22Rv1 (cell line): ENCODE measurements at regions not wholly inside any gene's neighbourhood (a gene's known extent, or its start where the extent isn't known, plus 50 kb on each side); places are given as distances from the start of the nearest gene placed in this dataset.

ENCODE experiments used
- ZFX ChIP-seq: fragments of 450-650 bp; IDR thresholded peaks from 2 replicates; pipeline ENCODE4 v1.6.1; 2017; ENCODE audit warnings: antibody characterized with exemption, borderline replicate concordance
- TF ChIP-seq, protein P1 (sequence below): fragments of 450-650 bp; IDR thresholded peaks from 2 replicates; pipeline ENCODE4 v1.5.1; 2017; ENCODE audit warnings: mild to moderate bottlenecking

DNA sequence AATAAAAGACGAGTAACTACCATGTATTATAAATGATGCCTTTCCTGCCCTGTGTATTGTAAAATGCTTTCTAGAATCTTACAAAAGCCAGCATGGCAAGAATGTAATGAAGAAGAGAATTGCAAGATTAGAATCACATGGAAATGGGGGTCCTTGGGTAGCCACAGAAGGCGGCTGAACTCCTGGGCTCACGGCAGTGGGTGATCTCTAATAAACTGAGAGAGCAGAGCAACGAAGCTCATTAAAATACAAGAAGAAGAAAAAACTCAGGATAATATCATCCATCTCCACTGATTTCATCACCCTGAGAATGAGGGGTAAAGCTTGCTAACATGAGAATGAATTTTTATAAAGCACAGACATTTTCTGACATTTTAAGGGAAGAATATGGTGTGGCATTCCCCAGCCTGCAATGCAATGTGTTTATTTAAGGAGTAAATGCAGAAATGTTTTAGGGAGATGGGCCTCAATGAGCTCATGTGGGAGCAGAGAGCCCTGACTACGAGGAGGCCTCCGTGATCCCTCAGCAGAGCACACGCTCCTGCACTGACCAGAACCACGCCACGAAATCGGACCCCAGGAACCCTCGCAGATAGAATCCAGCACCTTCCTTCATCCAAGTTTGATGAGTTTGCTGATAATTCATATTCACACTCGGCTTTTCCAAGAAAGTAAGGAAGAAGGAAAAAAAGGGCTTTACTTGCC is 92.7 kb upstream of the PFKP start:
- TF ChIP-seq, protein P1, sequence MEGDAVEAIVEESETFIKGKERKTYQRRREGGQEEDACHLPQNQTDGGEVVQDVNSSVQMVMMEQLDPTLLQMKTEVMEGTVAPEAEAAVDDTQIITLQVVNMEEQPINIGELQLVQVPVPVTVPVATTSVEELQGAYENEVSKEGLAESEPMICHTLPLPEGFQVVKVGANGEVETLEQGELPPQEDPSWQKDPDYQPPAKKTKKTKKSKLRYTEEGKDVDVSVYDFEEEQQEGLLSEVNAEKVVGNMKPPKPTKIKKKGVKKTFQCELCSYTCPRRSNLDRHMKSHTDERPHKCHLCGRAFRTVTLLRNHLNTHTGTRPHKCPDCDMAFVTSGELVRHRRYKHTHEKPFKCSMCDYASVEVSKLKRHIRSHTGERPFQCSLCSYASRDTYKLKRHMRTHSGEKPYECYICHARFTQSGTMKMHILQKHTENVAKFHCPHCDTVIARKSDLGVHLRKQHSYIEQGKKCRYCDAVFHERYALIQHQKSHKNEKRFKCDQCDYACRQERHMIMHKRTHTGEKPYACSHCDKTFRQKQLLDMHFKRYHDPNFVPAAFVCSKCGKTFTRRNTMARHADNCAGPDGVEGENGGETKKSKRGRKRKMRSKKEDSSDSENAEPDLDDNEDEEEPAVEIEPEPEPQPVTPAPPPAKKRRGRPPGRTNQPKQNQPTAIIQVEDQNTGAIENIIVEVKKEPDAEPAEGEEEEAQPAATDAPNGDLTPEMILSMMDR, result no peak
- TF ChIP-seq ZFX, result no peak
